Vagina (tissue), 2 donors: ENCODE measurements at regions not wholly inside any gene's neighbourhood (a gene's known extent, or its start where the extent isn't known, plus 50 kb on each side); places are given as distances from the start of the nearest gene placed in this dataset.

Experiments used
- POLR2A ChIP-seq, 2 donors: fragments of 450-650 bp; IDR thresholded peaks; one replicate each; pipeline ENCODE4 v1.6.1; 2017; ENCODE audit warnings: antibody characterized with exemption in 2 of 2, mild to moderate bottlenecking in 2 of 2, moderate library complexity in 2 of 2
- POLR2AphosphoS5 ChIP-seq, 2 donors: sonication (generic); formaldehyde crosslinking; IDR thresholded peaks; one replicate each; pipeline ENCODE4 v1.9.0; 2017; ENCODE audit warnings: antibody characterized with exemption in 2 of 2, mild to moderate bottlenecking in 2 of 2, low read depth in 1 of 2; ENCODE audit not compliant: insufficient read depth in 1 of 2
- TF ChIP-seq, protein P1 (sequence below), 3 experiments: fragments of 450-650 bp in 2 of 3; fragments of 200-600 bp in 1 of 3; sonication (generic) in 1 of 3; IDR thresholded peaks; one replicate each; pipeline ENCODE4 v1.5.1; 2017 to 2019; ENCODE audit warnings: antibody characterized with exemption in 3 of 3, mild to moderate bottlenecking in 2 of 3, moderate library complexity in 2 of 3

GRCh38 chr10:118128675-118129074, 81.9 kb upstream of the RAB11FIP2 start:
- TF ChIP-seq POLR2A (IDR thresholded peaks at IDR 0.05) (no peak), POLR2AphosphoS5 (IDR thresholded peaks at IDR 0.05; ENCODE audit: insufficient read depth in 1 of 2, low read depth in 1 of 2) (no peak)
- TF ChIP-seq, protein P1, sequence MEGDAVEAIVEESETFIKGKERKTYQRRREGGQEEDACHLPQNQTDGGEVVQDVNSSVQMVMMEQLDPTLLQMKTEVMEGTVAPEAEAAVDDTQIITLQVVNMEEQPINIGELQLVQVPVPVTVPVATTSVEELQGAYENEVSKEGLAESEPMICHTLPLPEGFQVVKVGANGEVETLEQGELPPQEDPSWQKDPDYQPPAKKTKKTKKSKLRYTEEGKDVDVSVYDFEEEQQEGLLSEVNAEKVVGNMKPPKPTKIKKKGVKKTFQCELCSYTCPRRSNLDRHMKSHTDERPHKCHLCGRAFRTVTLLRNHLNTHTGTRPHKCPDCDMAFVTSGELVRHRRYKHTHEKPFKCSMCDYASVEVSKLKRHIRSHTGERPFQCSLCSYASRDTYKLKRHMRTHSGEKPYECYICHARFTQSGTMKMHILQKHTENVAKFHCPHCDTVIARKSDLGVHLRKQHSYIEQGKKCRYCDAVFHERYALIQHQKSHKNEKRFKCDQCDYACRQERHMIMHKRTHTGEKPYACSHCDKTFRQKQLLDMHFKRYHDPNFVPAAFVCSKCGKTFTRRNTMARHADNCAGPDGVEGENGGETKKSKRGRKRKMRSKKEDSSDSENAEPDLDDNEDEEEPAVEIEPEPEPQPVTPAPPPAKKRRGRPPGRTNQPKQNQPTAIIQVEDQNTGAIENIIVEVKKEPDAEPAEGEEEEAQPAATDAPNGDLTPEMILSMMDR (IDR thresholded peaks at IDR 0.05) = no peak
